Stimulated activated CD4-positive, alpha-beta T cell treated with anti-CD3 and anti-CD28 coated beads, Interleukin-15, amount 100 ng/mL, for 24 hours (primary cell): ENCODE measurements at regions not wholly inside any gene's neighbourhood (a gene's known extent, or its start where the extent isn't known, plus 50 kb on each side); places are given as distances from the start of the nearest gene placed in this dataset.

Experiments
- DNase-seq: peaks from one replicate; pipeline ENCODE4 v3.0.0-alpha.2; 2020

GRCh38 chr2:192267484-192267883 is 72.8 kb upstream of the TMEFF2 start:
- no peak for DNase-seq

GRCh38 chr2:192265751-192266150 is 71.0 kb upstream of the TMEFF2 start:
- no peak for DNase-seq

- DNase-seq: no peak
Measured at GRCh38 chr2:192254444-192254843, 59.7 kb upstream of the TMEFF2 start.

GRCh38 chr2:192253692-192254091 is 59.0 kb upstream of the TMEFF2 start:
- DNase-seq: no peak

- no peak for DNase-seq
Measured at GRCh38 chr2:192250961-192251360, 56.2 kb upstream of the TMEFF2 start.

GRCh38 chr2:192247456-192247855 is 52.7 kb upstream of the TMEFF2 start:
- no peak for DNase-seq

- DNase-seq: no peak
Measured at GRCh38 chr2:192246297-192246696, 51.6 kb upstream of the TMEFF2 start.

- no peak for DNase-seq
Measured at GRCh38 chr2:192245329-192245728, 50.6 kb upstream of the TMEFF2 start.
